Keratinocyte (primary cell): ENCODE measurements at regions not wholly inside any gene's neighbourhood (a gene's known extent, or its start where the extent isn't known, plus 50 kb on each side); places are given as distances from the start of the nearest gene placed in this dataset.

ENCODE experiments used
- CTCF ChIP-seq, 3 experiments: IDR thresholded peaks in 1 of 3; conservative IDR thresholded peaks in 1 of 3; optimal IDR thresholded peaks in 1 of 3; 2 replicates in 2 of 3; 3 replicates in 1 of 3; pipeline versions ENCODE3 to v1.5.1; 2011; ENCODE audit warnings: low read length in 3 of 3, mild to moderate bottlenecking in 3 of 3, moderate library complexity in 2 of 3, control low read depth in 1 of 3, inconsistent platforms in 1 of 3; ENCODE audit not compliant: insufficient read depth in 2 of 3; ENCODE audit errors: extremely low read depth in 1 of 3
- EZH2 ChIP-seq: IDR thresholded peaks from one replicate; pipeline ENCODE4 v1.6.1; 2012; ENCODE audit warnings: inconsistent platforms, mild to moderate bottlenecking, low read length, moderate library complexity

DNA sequence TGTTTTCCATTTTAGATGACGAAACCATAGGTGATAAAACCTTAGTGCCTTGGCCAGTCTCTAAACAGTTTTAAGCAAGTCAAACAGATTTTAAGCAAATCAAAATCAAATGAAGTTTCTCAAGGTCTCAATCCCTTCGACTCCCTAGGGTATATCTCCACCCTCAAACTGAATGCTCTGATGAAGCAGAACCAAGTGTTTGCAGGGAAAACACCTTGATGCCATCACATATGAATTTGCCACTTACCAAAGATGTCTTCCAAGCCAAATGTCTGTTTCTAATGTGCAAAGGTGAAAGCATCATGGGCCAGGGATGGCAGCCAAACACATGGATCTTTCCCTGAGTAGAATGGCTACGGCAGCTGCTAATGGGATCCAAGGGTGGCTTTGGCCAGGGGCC is 116.4 kb upstream of the COP1 start:
- TF ChIP-seq CTCF (optimal IDR thresholded peaks at IDR 0.05 in 1 of 3, IDR thresholded peaks at IDR 0.05 in 1 of 3, conservative IDR thresholded peaks at IDR 0.05 in 1 of 3; ENCODE audit: extremely low read depth in 1 of 3, insufficient read depth in 2 of 3, low read length in 3 of 3): no peak
- no peak for TF ChIP-seq EZH2
